Sciatic nerve (tissue), 2 donors: ENCODE measurements at regions not wholly inside any gene's neighbourhood (a gene's known extent, or its start where the extent isn't known, plus 50 kb on each side); places are given as distances from the start of the nearest gene placed in this dataset.
A peak's percentile ranks its signal among the peaks of the same experiment; 100 is the strongest.
"Not testable (repeated sequence)": the region's sequence is repeated elsewhere in the genome, so short reads cannot be mapped to it uniquely, and the experiment has no call there.

Experiments used
- ATAC-seq: fragments of 200-7000 bp; cut with Tn5 transposase; one replicate; pipeline ENCODE4 v1.9.1; 2020; ENCODE audit warnings: mild to moderate bottlenecking, moderate library complexity
- DNase-seq: peaks from one replicate; pipeline ENCODE4 v3.0.0-alpha.2; 2020; ENCODE audit warnings: low spot score
- intact Hi-C: fragments of 100-400 bp; cut with DNase I; formaldehyde crosslinking; loops from one replicate; pipeline ENCODE4 v1.14.2; 2022
- donor health status: DM: no; HTN: no; CAD: no.
- donor health status: DM: no; HTN: no; CAD: no.

- intact Hi-C loops = no loop called here
- ATAC-seq = peak; percentile 58
- no peak for DNase-seq
These were observed 142.8 kb upstream of the PLSCR5 start for GRCh38 chr3:146747928-146748327.

GRCh38 chr3:146747051-146747450 lies 141.9 kb upstream of the PLSCR5 start:
- DNase-seq (no peak), ATAC-seq (no peak)
- intact Hi-C loops = no loop called here

GRCh38 chr3:146746190-146746589 lies 141.0 kb upstream of the PLSCR5 start:
- DNase-seq (no peak), ATAC-seq (no peak)
- intact Hi-C loops = no loop called here

GRCh38 chr3:146739203-146739671 lies 134.1 kb upstream of the PLSCR5 start:
- intact Hi-C loops = loop anchor here (5.0 kb wide), 1 partner anchor 713 kb away; no protein-coding TSS in a partner anchor
- no peak for DNase-seq
- no peak for ATAC-seq

GRCh38 chr3:146732325-146732724 lies 127.2 kb upstream of the PLSCR5 start:
- intact Hi-C loops = no loop called here
- ATAC-seq (no peak), DNase-seq (no peak)

- no peak for DNase-seq
- no peak for ATAC-seq
- intact Hi-C loops = no loop called here
These were observed 110.0 kb upstream of the PLSCR5 start for GRCh38 chr3:146715170-146715569.

- intact Hi-C loops = no loop called here
- ATAC-seq = no peak
These were observed 107.7 kb upstream of the PLSCR5 start for GRCh38 chr3:146712806-146713205.

GRCh38 chr3:146709969-146710368 lies 104.8 kb upstream of the PLSCR5 start:
- DNase-seq = no peak
- intact Hi-C loops = no loop called here
- peak; percentile 48 for ATAC-seq

More at GRCh38 chr3:146712806-146713205, 107.7 kb upstream of the PLSCR5 start:
- no peak for DNase-seq

GRCh38 chr3:146705225-146705624 lies 100.1 kb upstream of the PLSCR5 start:
- DNase-seq (no peak), ATAC-seq (no peak)
- intact Hi-C loops = no loop called here

- DNase-seq (no peak), ATAC-seq (no peak)
- intact Hi-C loops = no loop called here
These were observed 97.1 kb upstream of the PLSCR5 start for GRCh38 chr3:146702237-146702636.

- ATAC-seq (no peak), DNase-seq (no peak)
- intact Hi-C loops = no loop called here
These were observed 96.1 kb upstream of the PLSCR5 start for GRCh38 chr3:146701246-146701645.

GRCh38 chr3:146700025-146700424 lies 94.9 kb upstream of the PLSCR5 start:
- DNase-seq, intact Hi-C loops, ATAC-seq: not testable (repeated sequence)

- DNase-seq (no peak), ATAC-seq (no peak)
- intact Hi-C loops = no loop called here
These were observed 87.1 kb upstream of the PLSCR5 start for GRCh38 chr3:146692254-146692653.

GRCh38 chr3:146685050-146685814 lies 80.1 kb upstream of the PLSCR5 start:
- ATAC-seq = no peak
- intact Hi-C loops = no loop called here
- DNase-seq = no peak

- intact Hi-C loops = no loop called here
- DNase-seq (no peak), ATAC-seq (no peak)
These were observed 77.0 kb upstream of the PLSCR5 start for GRCh38 chr3:146682171-146682570.

GRCh38 chr3:146680617-146681016 lies 75.5 kb upstream of the PLSCR5 start:
- intact Hi-C loops = no loop called here
- ATAC-seq (no peak), DNase-seq (no peak)

- no peak for ATAC-seq
- intact Hi-C loops = no loop called here
- no peak for DNase-seq
These were observed 74.8 kb upstream of the PLSCR5 start for GRCh38 chr3:146679995-146680394.

GRCh38 chr3:146679191-146679590 lies 74.0 kb upstream of the PLSCR5 start:
- ATAC-seq (no peak), DNase-seq (no peak)
- intact Hi-C loops = no loop called here

- ATAC-seq (no peak), DNase-seq (no peak)
- intact Hi-C loops = no loop called here
These were observed 67.8 kb upstream of the PLSCR5 start for GRCh38 chr3:146672941-146673340.

GRCh38 chr3:146664403-146664802 lies 59.3 kb upstream of the PLSCR5 start:
- ATAC-seq (no peak), DNase-seq (no peak)
- intact Hi-C loops = no loop called here

- ATAC-seq (no peak), DNase-seq (no peak)
- intact Hi-C loops = no loop called here
These were observed 53.7 kb upstream of the PLSCR5 start for GRCh38 chr3:146658841-146659240.
